ENCODE measurements at regions not wholly inside any gene's neighbourhood (a gene's known extent, or its start where the extent isn't known, plus 50 kb on each side); places are given as distances from the start of the nearest gene placed in this dataset.

DNA sequence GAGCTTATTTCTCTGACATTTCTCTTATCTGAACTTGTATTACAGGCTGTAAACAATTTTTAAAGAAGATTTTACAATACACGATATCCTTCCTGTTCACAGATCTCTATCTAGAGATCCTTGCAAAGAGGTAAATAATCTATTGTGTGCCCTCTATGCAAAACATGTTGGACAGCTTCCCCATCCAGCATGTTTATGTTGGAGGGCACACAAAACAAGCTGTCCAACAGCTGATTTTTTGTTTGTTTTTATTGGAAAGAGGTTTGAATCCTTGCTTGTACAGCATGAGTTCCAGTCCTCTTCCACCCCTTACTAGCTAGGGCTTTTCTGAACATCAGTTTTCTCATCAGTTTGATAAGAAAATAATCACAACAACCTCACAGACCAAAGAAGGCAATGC is 62.3 kb upstream of the SYNDIG1 start:
- TF ChIP-seq, protein P1, sequence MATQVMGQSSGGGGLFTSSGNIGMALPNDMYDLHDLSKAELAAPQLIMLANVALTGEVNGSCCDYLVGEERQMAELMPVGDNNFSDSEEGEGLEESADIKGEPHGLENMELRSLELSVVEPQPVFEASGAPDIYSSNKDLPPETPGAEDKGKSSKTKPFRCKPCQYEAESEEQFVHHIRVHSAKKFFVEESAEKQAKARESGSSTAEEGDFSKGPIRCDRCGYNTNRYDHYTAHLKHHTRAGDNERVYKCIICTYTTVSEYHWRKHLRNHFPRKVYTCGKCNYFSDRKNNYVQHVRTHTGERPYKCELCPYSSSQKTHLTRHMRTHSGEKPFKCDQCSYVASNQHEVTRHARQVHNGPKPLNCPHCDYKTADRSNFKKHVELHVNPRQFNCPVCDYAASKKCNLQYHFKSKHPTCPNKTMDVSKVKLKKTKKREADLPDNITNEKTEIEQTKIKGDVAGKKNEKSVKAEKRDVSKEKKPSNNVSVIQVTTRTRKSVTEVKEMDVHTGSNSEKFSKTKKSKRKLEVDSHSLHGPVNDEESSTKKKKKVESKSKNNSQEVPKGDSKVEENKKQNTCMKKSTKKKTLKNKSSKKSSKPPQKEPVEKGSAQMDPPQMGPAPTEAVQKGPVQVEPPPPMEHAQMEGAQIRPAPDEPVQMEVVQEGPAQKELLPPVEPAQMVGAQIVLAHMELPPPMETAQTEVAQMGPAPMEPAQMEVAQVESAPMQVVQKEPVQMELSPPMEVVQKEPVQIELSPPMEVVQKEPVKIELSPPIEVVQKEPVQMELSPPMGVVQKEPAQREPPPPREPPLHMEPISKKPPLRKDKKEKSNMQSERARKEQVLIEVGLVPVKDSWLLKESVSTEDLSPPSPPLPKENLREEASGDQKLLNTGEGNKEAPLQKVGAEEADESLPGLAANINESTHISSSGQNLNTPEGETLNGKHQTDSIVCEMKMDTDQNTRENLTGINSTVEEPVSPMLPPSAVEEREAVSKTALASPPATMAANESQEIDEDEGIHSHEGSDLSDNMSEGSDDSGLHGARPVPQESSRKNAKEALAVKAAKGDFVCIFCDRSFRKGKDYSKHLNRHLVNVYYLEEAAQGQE (IDR thresholded peaks at IDR 0.05; ENCODE audit: low read depth) = no peak
- TF ChIP-seq EGR1 (IDR thresholded peaks at IDR 0.05) (no peak), TAF1 (IDR thresholded peaks at IDR 0.05; ENCODE audit: low read depth) (no peak)

DNA sequence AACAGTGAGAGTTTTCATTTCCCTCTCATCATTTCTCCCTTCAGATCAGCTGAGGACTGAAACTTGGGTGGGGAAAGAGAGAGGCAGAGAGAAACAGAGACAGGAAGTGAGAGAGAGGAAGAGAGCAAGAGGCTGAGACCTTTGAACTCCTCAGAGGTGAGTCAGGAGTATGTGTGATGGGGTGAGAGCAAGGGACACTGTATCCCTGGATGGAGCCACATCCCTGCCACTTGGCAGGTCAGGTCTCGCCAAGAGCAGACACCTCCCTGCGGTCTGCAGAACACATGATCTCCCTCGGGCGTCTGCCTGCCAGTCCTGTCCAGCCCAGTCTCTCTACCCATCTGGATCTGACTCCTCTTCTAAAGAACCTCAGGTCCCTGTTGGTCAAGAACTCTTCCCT is 62.7 kb upstream of the SYNDIG1 start:
- TF ChIP-seq, protein P2, sequence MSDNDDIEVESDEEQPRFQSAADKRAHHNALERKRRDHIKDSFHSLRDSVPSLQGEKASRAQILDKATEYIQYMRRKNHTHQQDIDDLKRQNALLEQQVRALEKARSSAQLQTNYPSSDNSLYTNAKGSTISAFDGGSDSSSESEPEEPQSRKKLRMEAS (IDR thresholded peaks at IDR 0.05) = no peak
- TF ChIP-seq, protein P3, sequence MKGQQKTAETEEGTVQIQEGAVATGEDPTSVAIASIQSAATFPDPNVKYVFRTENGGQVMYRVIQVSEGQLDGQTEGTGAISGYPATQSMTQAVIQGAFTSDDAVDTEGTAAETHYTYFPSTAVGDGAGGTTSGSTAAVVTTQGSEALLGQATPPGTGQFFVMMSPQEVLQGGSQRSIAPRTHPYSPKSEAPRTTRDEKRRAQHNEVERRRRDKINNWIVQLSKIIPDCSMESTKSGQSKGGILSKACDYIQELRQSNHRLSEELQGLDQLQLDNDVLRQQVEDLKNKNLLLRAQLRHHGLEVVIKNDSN (IDR thresholded peaks at IDR 0.05) = no peak
- TF ChIP-seq YY1 (IDR thresholded peaks at IDR 0.05; ENCODE audit: low read depth) (no peak), EGR1 (IDR thresholded peaks at IDR 0.05) (no peak), TEAD4 (IDR thresholded peaks at IDR 0.05) (no peak), CEBPB (IDR thresholded peaks at IDR 0.05) (no peak), ZBTB7A (IDR thresholded peaks at IDR 0.05; ENCODE audit: low read depth) (no peak), EP300 (IDR thresholded peaks at IDR 0.05; ENCODE audit: borderline replicate concordance) (no peak), TCF12 (IDR thresholded peaks at IDR 0.05; ENCODE audit: low read depth) (no peak), CREB1 (IDR thresholded peaks at IDR 0.05; ENCODE audit: low read depth) (no peak), RAD21 (IDR thresholded peaks at IDR 0.05; ENCODE audit: low read depth) (no peak), FOXM1 (IDR thresholded peaks at IDR 0.05; ENCODE audit: borderline replicate concordance, low read depth) (no peak), TAF1 (IDR thresholded peaks at IDR 0.05; ENCODE audit: low read depth) (no peak), NFIC (IDR thresholded peaks at IDR 0.05) (no peak)
- TF ChIP-seq, protein P1 (IDR thresholded peaks at IDR 0.05; ENCODE audit: low read depth) = no peak

DNA sequence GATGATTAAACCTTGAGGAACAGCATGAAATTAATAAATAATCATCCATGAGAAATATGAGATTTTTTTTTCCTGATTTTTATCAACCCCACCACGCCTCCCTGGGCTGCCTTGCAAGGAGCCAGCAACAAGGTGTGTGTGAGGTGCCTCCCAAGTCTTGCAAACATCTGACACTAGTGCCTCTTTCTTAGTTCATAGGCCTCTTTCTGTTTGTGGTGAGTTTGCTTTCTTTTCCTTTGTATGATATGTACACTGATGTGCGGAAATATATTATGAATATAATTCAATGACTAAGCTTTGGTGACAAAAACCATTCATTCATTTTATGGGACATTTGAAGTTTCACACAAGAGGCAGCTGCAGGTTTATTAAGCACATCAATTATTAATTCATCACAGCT is 63.2 kb upstream of the SYNDIG1 start:
- TF ChIP-seq YY1 (IDR thresholded peaks at IDR 0.05; ENCODE audit: low read depth) (no peak), TEAD4 (IDR thresholded peaks at IDR 0.05) (no peak), RAD21 (IDR thresholded peaks at IDR 0.05; ENCODE audit: low read depth) (no peak), FOXM1 (IDR thresholded peaks at IDR 0.05; ENCODE audit: borderline replicate concordance, low read depth) (no peak), TCF12 (IDR thresholded peaks at IDR 0.05; ENCODE audit: low read depth) (no peak), EP300 (IDR thresholded peaks at IDR 0.05; ENCODE audit: borderline replicate concordance) (no peak), NFIC (IDR thresholded peaks at IDR 0.05) (no peak)
- TF ChIP-seq, protein P3 (IDR thresholded peaks at IDR 0.05) = no peak
- TF ChIP-seq, protein P2 (IDR thresholded peaks at IDR 0.05) = no peak

DNA sequence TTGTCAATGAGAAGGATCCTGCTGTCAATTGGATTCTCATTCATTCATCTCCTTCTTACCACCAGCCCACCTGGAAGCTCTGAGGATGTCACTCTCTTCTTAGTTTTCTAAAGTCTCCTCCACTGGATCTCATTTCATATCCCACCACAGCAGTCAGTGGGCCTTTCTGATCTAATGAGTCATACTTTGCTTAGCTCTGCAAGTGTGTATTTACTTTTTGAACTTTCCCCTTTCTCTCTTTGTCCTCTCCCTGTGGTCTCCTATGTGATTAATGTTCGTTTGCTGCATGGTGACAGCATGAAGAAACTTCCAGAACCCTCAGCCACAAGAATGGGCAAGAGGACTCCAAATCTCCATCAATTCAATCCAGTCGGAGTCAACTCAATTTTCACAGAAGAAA is 63.6 kb upstream of the SYNDIG1 start:
- TF ChIP-seq CEBPB (IDR thresholded peaks at IDR 0.05) = no peak
- TF ChIP-seq, protein P1 (IDR thresholded peaks at IDR 0.05; ENCODE audit: low read depth) = no peak
- TF ChIP-seq FOXM1 (IDR thresholded peaks at IDR 0.05; ENCODE audit: borderline replicate concordance, low read depth) = no peak
- TF ChIP-seq, protein P3 (IDR thresholded peaks at IDR 0.05) = no peak
- TF ChIP-seq CREB1 (IDR thresholded peaks at IDR 0.05; ENCODE audit: low read depth) = no peak
- no peak for TF ChIP-seq TAF1 (IDR thresholded peaks at IDR 0.05; ENCODE audit: low read depth)
- TF ChIP-seq, protein P2 (IDR thresholded peaks at IDR 0.05) = no peak
- no peak for TF ChIP-seq EP300 (IDR thresholded peaks at IDR 0.05; ENCODE audit: borderline replicate concordance)
- no peak for TF ChIP-seq TEAD4 (IDR thresholded peaks at IDR 0.05)
- no peak for TF ChIP-seq YY1 (IDR thresholded peaks at IDR 0.05; ENCODE audit: low read depth)
- no peak for TF ChIP-seq EGR1 (IDR thresholded peaks at IDR 0.05)
- no peak for TF ChIP-seq TCF12 (IDR thresholded peaks at IDR 0.05; ENCODE audit: low read depth)
- no peak for TF ChIP-seq ZBTB7A (IDR thresholded peaks at IDR 0.05; ENCODE audit: low read depth)
- no peak for TF ChIP-seq NFIC (IDR thresholded peaks at IDR 0.05)
- no peak for TF ChIP-seq RAD21 (IDR thresholded peaks at IDR 0.05; ENCODE audit: low read depth)

Measured in Ishikawa (cell line).